GM12865 (cell line): ENCODE measurements at regions not wholly inside any gene's neighbourhood (a gene's known extent, or its start where the extent isn't known, plus 50 kb on each side); places are given as distances from the start of the nearest gene placed in this dataset.
A peak's percentile ranks its signal among the peaks of the same experiment; 100 is the strongest.

Source experiments
- DNase-seq: peaks from one replicate; pipeline ENCODE4 v3.0.0; 2010; ENCODE audit warnings: low read depth
- H3K4me3 ChIP-seq: 2 replicates; pipeline ENCODE4 v1.5.1; 2011; ENCODE audit warnings: mild to moderate bottlenecking, low read depth, low read length, control low read depth
- TF ChIP-seq, protein P1 (sequence below): IDR thresholded peaks from 2 replicates; pipeline ENCODE4 v1.5.1; 2011; ENCODE audit warnings: low read length, control low read depth, low read depth, inconsistent platforms; ENCODE audit not compliant: insufficient read depth; ENCODE audit errors: missing control alignments

DNA sequence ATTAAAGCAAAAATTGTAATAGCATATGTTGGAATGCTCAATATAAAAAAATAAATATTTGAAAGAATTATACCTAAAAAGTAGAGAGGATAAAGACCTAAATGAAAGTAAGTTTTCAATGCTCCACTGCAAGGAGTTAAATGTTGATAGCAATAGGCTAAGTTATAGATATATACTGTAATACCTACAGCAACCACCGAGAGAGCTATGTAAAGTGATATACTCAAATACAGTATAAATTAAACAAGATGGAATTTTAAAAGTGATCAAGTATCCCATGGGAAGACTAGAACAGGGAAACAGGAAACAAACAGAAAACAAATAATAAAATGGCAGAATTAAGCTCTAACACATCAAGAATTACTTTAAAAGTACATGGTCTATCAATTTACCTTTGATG lies 73.9 kb downstream of the CASP3 start:
- H3K4me3 ChIP-seq: no peak overlapping the region
- TF ChIP-seq, protein P1, sequence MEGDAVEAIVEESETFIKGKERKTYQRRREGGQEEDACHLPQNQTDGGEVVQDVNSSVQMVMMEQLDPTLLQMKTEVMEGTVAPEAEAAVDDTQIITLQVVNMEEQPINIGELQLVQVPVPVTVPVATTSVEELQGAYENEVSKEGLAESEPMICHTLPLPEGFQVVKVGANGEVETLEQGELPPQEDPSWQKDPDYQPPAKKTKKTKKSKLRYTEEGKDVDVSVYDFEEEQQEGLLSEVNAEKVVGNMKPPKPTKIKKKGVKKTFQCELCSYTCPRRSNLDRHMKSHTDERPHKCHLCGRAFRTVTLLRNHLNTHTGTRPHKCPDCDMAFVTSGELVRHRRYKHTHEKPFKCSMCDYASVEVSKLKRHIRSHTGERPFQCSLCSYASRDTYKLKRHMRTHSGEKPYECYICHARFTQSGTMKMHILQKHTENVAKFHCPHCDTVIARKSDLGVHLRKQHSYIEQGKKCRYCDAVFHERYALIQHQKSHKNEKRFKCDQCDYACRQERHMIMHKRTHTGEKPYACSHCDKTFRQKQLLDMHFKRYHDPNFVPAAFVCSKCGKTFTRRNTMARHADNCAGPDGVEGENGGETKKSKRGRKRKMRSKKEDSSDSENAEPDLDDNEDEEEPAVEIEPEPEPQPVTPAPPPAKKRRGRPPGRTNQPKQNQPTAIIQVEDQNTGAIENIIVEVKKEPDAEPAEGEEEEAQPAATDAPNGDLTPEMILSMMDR: no peak
- DNase-seq: no peak

DNA sequence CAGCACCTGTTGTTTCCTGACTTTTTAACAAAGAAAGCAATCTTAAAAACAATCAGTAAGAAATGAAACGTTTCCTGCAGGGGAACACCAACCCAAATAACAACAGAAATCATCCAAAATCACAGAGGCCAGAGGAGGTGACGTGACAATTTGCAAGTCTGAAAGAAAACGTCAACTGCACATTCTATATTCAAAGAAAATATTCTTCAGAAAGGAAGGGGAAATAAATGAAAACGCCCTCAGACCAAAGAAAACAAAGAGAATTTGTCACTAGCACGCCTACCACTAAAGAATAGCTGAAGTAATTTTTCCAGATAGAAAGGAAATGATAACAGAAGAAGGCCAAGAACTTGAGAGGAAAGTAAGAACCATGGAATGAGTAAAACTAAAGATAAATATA lies 74.4 kb downstream of the CASP3 start:
- H3K4me3 ChIP-seq: no peak overlapping the region
- TF ChIP-seq, protein P1: no peak
- no peak for DNase-seq

DNA sequence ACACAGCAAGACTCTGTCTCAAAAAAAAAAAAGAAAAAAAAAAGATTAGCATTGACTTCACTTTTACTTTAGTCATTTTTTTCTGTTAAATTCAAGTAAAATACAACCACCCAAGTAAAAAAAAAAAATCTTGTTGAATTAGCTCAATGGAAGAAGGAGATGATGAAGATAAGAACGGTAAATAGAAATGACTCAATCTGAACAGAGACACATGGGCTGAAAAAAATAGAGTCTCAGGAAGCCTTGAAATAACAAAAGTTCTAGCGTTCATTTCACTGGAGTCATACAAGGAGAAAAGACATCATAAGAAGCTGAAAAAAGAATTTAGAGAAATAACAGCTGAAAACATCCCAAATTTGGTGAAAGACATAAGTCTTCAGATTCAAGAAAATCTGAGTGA lies 75.5 kb downstream of the CASP3 start:
- no peak for DNase-seq
- TF ChIP-seq, protein P1: no peak

DNA sequence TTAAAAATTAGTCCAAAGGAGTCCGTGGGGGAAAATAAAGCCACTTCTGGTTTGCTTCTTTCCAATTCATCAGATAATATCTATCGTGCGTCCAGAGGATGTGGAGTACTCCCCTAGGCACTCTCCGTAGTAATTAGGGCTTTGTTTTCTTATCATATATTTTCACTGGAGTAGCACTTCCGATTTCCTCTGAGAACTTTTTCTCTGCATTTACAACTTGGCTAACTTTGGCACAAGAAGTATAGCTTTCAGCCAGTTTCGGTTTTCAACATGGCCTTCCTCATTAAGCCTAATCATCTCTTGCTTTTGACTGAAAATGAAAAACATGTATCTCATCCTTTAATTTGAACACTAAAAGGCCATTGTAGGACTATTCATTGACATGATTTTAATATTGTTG lies 80.5 kb downstream of the CASP3 start:
- peak; percentile 28 for DNase-seq
- TF ChIP-seq, protein P1: no peak
- no peak overlapping the region for H3K4me3 ChIP-seq

More for the DNA sequence above, 75.5 kb downstream of the CASP3 start:
- H3K4me3 ChIP-seq: no peak overlapping the region

DNA sequence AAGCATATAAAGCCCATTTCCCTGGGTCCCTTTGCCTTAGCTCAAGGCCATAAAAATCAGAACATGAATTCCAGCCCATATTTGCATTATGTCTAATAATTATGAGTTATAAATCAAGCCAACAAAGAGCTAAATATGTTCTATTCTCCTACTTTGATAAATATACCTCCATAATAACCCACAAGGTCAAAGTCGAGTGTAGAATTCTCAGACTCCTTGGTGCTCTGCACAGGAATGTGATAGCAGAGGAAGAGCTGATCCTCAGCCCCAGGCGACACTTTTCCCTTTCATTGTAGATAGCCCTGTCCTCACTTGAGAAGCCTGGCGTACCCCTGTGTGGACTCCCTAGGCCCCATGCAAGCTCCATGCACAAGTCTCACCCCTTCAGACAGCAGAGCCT lies 85.6 kb downstream of the CASP3 start:
- DNase-seq: no peak
- H3K4me3 ChIP-seq: no peak overlapping the region
- TF ChIP-seq, protein P1: no peak

DNA sequence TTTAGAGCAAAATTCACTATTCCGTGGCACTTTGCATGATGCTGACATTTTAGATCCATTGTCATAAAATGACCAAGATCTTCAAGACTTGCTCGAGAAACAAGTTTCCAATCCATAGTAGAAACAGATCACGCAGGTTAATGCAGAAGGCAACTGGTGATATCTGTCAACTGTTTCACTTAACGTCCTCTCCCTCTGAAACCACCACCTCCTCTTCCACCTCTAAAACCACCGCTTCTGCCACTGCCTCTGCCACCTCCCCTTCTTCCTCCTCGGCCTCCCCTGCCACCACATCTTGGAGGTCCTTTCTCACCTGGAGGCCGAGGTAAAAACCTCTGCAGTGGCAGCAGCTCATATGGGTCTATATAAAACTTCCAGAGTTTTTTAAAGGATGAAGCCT lies 84.6 kb upstream of the IRF2 start:
- DNase-seq: no peak
- H3K4me3 ChIP-seq: no peak overlapping the region
- TF ChIP-seq, protein P1: no peak

DNA sequence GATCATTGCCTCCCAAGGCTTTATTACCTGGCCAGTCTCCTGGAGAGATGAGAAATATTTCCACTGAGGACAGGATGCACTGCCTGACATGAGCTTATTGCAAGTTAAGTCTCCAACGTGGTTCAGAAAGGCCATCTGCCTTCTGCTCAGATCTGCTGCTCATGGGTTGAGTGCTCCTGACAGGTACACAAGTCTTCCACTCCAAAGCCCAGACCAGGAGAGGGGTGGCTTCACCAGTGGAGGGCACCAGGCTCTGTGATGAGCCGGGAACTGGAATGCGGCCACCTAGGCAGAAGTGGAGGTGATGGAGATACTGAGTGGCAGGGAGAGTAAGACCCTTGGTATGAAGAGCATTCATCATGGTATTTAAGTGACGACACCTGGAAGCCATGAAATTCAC lies 79.5 kb upstream of the IRF2 start:
- H3K4me3 ChIP-seq: no peak overlapping the region
- no peak for DNase-seq
- TF ChIP-seq, protein P1: no peak
